GM12878 (cell line): ENCODE measurements at regions not wholly inside any gene's neighbourhood (a gene's known extent, or its start where the extent isn't known, plus 50 kb on each side); places are given as distances from the start of the nearest gene placed in this dataset.

ENCODE experiments used
- ATAC-seq: fragments of 200-7000 bp; cut with Tn5 transposase; 3 replicates; pipeline ENCODE4 v1.9.1; 2020; ENCODE audit warnings: mild to moderate bottlenecking, moderate library complexity
- BruUV-seq: library from RNA; stranded (reverse); fragments of 400-500 nt; replicated peaks from 2 replicates; lab custom pipeline; 2021; lab: Mats Ljungman, UMichigan
- CTCF ChIA-PET: fragments of 300-600 bp; sonication (Branson Sonifier 250); formaldehyde crosslinking; extraction: SDS; loops from one replicate; lab custom pipeline; 2021; ENCODE audit warnings: inconsistent platforms; lab: Yijun Ruan, JAX
- POLR2A ChIA-PET: fragments of 350-600 bp; formaldehyde crosslinking; extraction: SDS; loops from one replicate; lab custom pipeline; 2021; ENCODE audit warnings: inconsistent platforms; lab: Charles Lee
- RAD21 ChIA-PET: fragments of 300-600 bp; sonication (Branson Sonifier 250); formaldehyde crosslinking; loops from one replicate; lab custom pipeline; 2023; ENCODE audit warnings: antibody characterized with exemption; ENCODE audit not compliant: unreplicated experiment; lab: Charles Lee
- SMC1A ChIA-PET: fragments of 300-600 bp; sonication (Branson Sonifier 250); formaldehyde crosslinking; loops from one replicate; lab custom pipeline; 2023; ENCODE audit not compliant: unreplicated experiment, uncharacterized antibody; lab: Charles Lee
- DNase-seq: peaks from one replicate; pipeline ENCODE4 v3.0.0-alpha.2; 2011; ENCODE audit warnings: low read depth, low spot score
- FAIRE-seq: peaks from 3 replicates; lab custom pipeline; 2011; peaks lifted over from hg19 to GRCh38; lab: Jason Lieb, UNC
- H2AFZ ChIP-seq: 2 replicates; pipeline ENCODE4 v1.6.0; 2011; ENCODE audit warnings: low read depth, low read length, control low read depth; ENCODE audit not compliant: control insufficient read depth
- H3K27ac ChIP-seq: 2 replicates; pipeline ENCODE4 v1.5.1; 2011; ENCODE audit warnings: control low read depth; ENCODE audit not compliant: control insufficient read depth, insufficient read depth
- H3K27me3 ChIP-seq, 2 experiments: replicated peaks in 1 of 2; 2 replicates each; pipeline versions ENCODE4 v1.6.0 to v1.6.1; 2011; ENCODE audit warnings: low read length in 1 of 2; ENCODE audit not compliant: control insufficient read depth in 2 of 2, insufficient read depth in 2 of 2
- H3K36me3 ChIP-seq, 2 experiments: 2 replicates each; pipeline ENCODE4 v1.5.1; 2011; ENCODE audit warnings: low read length in 1 of 2; ENCODE audit not compliant: control insufficient read depth in 2 of 2, insufficient read depth in 2 of 2
- H3K4me1 ChIP-seq: 2 replicates; pipeline ENCODE4 v1.6.1; 2011; ENCODE audit warnings: mild to moderate bottlenecking, low read length, moderate library complexity, mixed read lengths; ENCODE audit not compliant: control insufficient read depth, insufficient read depth
- H3K4me2 ChIP-seq: 2 replicates; pipeline ENCODE4 v1.6.0; 2011; ENCODE audit warnings: control low read depth; ENCODE audit not compliant: control insufficient read depth, insufficient read depth
- H3K4me3 ChIP-seq: fragments of 200-600 bp; sonication (generic); 2 replicates; pipeline ENCODE4 v1.5.1; 2016
- H3K79me2 ChIP-seq: 2 replicates; pipeline ENCODE4 v1.6.0; 2011; ENCODE audit warnings: low read length; ENCODE audit not compliant: control insufficient read depth, insufficient read depth
- H3K9ac ChIP-seq: 2 replicates; pipeline ENCODE4 v1.8.0; 2011; ENCODE audit warnings: low read length, control low read depth, mixed read lengths; ENCODE audit not compliant: control insufficient read depth, insufficient read depth
- H3K9me3 ChIP-seq: replicated peaks from 3 replicates; pipeline ENCODE4 v1.5.1; 2011; ENCODE audit warnings: mild to moderate bottlenecking, low read length; ENCODE audit not compliant: control insufficient read depth, insufficient read depth
- H4K20me1 ChIP-seq: 2 replicates; pipeline ENCODE4 v1.6.0; 2011; ENCODE audit not compliant: control insufficient read depth, insufficient read depth
- CEBPZ ChIP-seq: fragments of 150-350 bp; IDR thresholded peaks from 2 replicates; pipeline ENCODE4 v1.6.1; 2016; ENCODE audit warnings: low read depth, low read length
- ETV6 ChIP-seq, 2 experiments: fragments of 450-650 bp in 1 of 2; IDR thresholded peaks in 1 of 2; conservative IDR thresholded peaks in 1 of 2; 2 replicates each; pipeline ENCODE4 v1.6.1; 2014; ENCODE audit warnings: antibody characterized with exemption in 1 of 2, borderline replicate concordance in 1 of 2, low read depth in 1 of 2, mild to moderate bottlenecking in 1 of 2, moderate library complexity in 1 of 2
- FOXM1 ChIP-seq: IDR thresholded peaks from 2 replicates; pipeline ENCODE4 v1.6.1; 2012; ENCODE audit warnings: low read depth, mild to moderate bottlenecking, inconsistent platforms, low read length, moderate library complexity
- HSF1 ChIP-seq: fragments of 150-350 bp; IDR thresholded peaks from 2 replicates; pipeline ENCODE4 v1.6.1; 2014; ENCODE audit warnings: mild to moderate bottlenecking, low read depth, low read length
- IRF4 ChIP-seq: IDR thresholded peaks from 2 replicates; pipeline ENCODE4 v1.6.1; 2011; ENCODE audit warnings: low read depth, low read length
- NBN ChIP-seq: fragments of 450-650 bp; IDR thresholded peaks from 2 replicates; pipeline ENCODE4 v1.6.1; 2016
- NR2C1 ChIP-seq: fragments of 450-650 bp; IDR thresholded peaks from 2 replicates; pipeline ENCODE4 v1.6.1; 2017; ENCODE audit warnings: antibody characterized with exemption, mild to moderate bottlenecking, moderate library complexity
- NR2F1 ChIP-seq: fragments of 450-650 bp; conservative IDR thresholded peaks from 2 replicates; pipeline ENCODE4 v1.6.1; 2017; ENCODE audit warnings: mild to moderate bottlenecking
- NRF1 ChIP-seq: conservative IDR thresholded peaks from 2 replicates; pipeline ENCODE4 v1.6.1; 2011; ENCODE audit warnings: mild to moderate bottlenecking, low read depth, low read length, improper control_type of control experiment
- RELB ChIP-seq: fragments of 450-650 bp; IDR thresholded peaks from 2 replicates; pipeline ENCODE4 v1.6.1; 2017; ENCODE audit warnings: low read depth, mild to moderate bottlenecking, moderate library complexity
- SUZ12 ChIP-seq: fragments of 200-600 bp; sonication (generic); IDR thresholded peaks from one replicate; pipeline ENCODE4 v1.6.1; 2018; ENCODE audit warnings: antibody characterized with exemption, mild to moderate bottlenecking; ENCODE audit not compliant: unreplicated experiment
- WGBS: methylation state at CpG from one replicate; pipeline ENCODE4 v1.1.6; 2016; ENCODE audit warnings: low lambda C conversion rate; ENCODE audit not compliant: insufficient replicate concordance, insufficient coverage; ENCODE audit errors: missing lambda C conversion rate; 5-methylcytosine and 5-hydroxymethylcytosine counted together
- in situ Hi-C: fragments of 300-500 bp; cut with MboI; formaldehyde crosslinking; loops from 9 replicates; pipeline ENCODE4 v1.14.3; 2018; ENCODE audit warnings: mixed read lengths
- intact Hi-C: fragments of 100-400 bp; cut with micrococcal nuclease; formaldehyde crosslinking; loops from one replicate; pipeline ENCODE4 v1.14.2; 2022; ENCODE audit not compliant: unreplicated experiment

- H3K4me1 ChIP-seq, result peaks cover 9% of the 10 kb centered on the region
- ATAC-seq (no peak), FAIRE-seq (no peak), DNase-seq (no peak)
- BruUV-seq, result no TSS peak
- H3K4me3 ChIP-seq, result no peak overlapping the region
- ChIA-PET POLR2A (no interaction called here), RAD21 (no interaction called here), SMC1A (no interaction called here), CTCF (no interaction called here)
- H3K27me3 ChIP-seq, result no peaks in the 10 kb centered on the region
- no peak overlapping the region for H3K27ac ChIP-seq
- no peak overlapping the region for H3K9ac ChIP-seq
- no peak overlapping the region for H2AFZ ChIP-seq
- no peak for TF ChIP-seq RELB
- intact Hi-C loops, result no loop called here
- no peaks in the 10 kb centered on the region for H3K79me2 ChIP-seq
- H3K36me3 ChIP-seq, result no peaks in the 10 kb centered on the region
- H4K20me1 ChIP-seq, result no peaks in the 10 kb centered on the region
- H3K9me3 ChIP-seq, result no peaks in the 10 kb centered on the region
- 37% methylated on average over 5 of the region's 5 CpGs for WGBS
- no peak overlapping the region for H3K4me2 ChIP-seq
- in situ Hi-C loops, result no loop called here
Observed at GRCh38 chr9:96141666-96142065, 160.3 kb downstream of the HSD17B3 start.

- ChIA-PET CTCF (no interaction called here), POLR2A (interaction anchor here (0.5 kb wide), 1 partner anchor 304 kb away, joined by 3 read pairs; no protein-coding TSS in a partner anchor), RAD21 (no interaction called here), SMC1A (no interaction called here)
- no peak overlapping the region for H3K4me2 ChIP-seq
- DNase-seq (no peak), ATAC-seq (no peak), FAIRE-seq (no peak)
- no peaks in the 10 kb centered on the region for H3K79me2 ChIP-seq
- H3K27me3 ChIP-seq, result no peaks in the 10 kb centered on the region
- in situ Hi-C loops (no loop called here), intact Hi-C loops (no loop called here)
- no peak overlapping the region for H2AFZ ChIP-seq
- H3K4me1 ChIP-seq, result peaks cover 15% of the 10 kb centered on the region
- WGBS, result 90% methylated on average over 10 of the region's 11 CpGs
- H3K9me3 ChIP-seq, result no peaks in the 10 kb centered on the region
- no peak overlapping the region for H3K4me3 ChIP-seq
- H4K20me1 ChIP-seq, result no peaks in the 10 kb centered on the region
- BruUV-seq, result no TSS peak
- H3K9ac ChIP-seq, result no peak overlapping the region
- H3K36me3 ChIP-seq, result no peaks in the 10 kb centered on the region
- H3K27ac ChIP-seq, result no peak overlapping the region
- no peak for TF ChIP-seq ETV6 (conservative IDR thresholded peaks at IDR 0.05 in 1 of 2, IDR thresholded peaks at IDR 0.05 in 1 of 2; ENCODE audit: borderline replicate concordance in 1 of 2, low read depth in 1 of 2)
- no peak for TF ChIP-seq CEBPZ
- TF ChIP-seq SUZ12, result no peak
- TF ChIP-seq NR2F1, result no peak
- no peak for TF ChIP-seq HSF1
- TF ChIP-seq NRF1, result no peak
- no peak for TF ChIP-seq FOXM1
- TF ChIP-seq NR2C1, result no peak
- no peak for TF ChIP-seq IRF4
- no peak for TF ChIP-seq NBN
Observed at GRCh38 chr9:96141128-96141474, 160.9 kb downstream of the HSD17B3 start.
